Esophagus muscularis mucosa (tissue), 4 donors: ENCODE measurements at regions not wholly inside any gene's neighbourhood (a gene's known extent, or its start where the extent isn't known, plus 50 kb on each side); places are given as distances from the start of the nearest gene placed in this dataset.

Experiments
- EP300 ChIP-seq: sonication (generic); formaldehyde crosslinking; IDR thresholded peaks from one replicate; pipeline ENCODE4 v1.6.1; 2017; ENCODE audit warnings: antibody characterized with exemption
- POLR2A ChIP-seq: fragments of 450-650 bp; IDR thresholded peaks from one replicate; pipeline ENCODE4 v1.6.1; 2017; ENCODE audit warnings: antibody characterized with exemption, moderate library complexity, mild to moderate bottlenecking, low read depth
- TF ChIP-seq, protein P1 (sequence below), 3 experiments: fragments of 200-600 bp in 2 of 3; fragments of 450-650 bp in 1 of 3; sonication (generic) in 2 of 3; IDR thresholded peaks; one replicate each; pipeline ENCODE4 v1.5.1; 2017 to 2019; ENCODE audit warnings: antibody characterized with exemption in 3 of 3, mild to moderate bottlenecking in 2 of 3, moderate library complexity in 1 of 3

DNA sequence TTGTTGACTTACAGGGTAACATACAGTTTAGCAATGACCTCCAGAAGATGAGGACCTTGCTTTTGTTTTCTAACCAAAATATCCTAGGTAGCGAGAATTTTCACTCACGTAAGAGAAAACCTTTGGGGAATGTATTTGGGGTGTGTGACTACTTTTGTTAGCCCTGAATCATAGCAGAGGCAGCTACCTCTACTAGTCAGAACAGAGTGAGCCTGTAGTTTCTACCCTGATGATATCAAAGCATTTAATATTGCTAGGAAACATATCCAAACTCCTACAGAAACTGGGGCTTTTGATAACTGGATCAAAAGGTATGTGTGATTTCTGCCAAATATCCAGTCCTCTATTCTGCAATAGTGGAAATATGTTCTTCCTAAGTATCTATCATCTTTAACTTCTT lies 462.6 kb upstream of the ZEB2 start:
- TF ChIP-seq EP300: no peak
- TF ChIP-seq POLR2A: no peak
- TF ChIP-seq, protein P1, sequence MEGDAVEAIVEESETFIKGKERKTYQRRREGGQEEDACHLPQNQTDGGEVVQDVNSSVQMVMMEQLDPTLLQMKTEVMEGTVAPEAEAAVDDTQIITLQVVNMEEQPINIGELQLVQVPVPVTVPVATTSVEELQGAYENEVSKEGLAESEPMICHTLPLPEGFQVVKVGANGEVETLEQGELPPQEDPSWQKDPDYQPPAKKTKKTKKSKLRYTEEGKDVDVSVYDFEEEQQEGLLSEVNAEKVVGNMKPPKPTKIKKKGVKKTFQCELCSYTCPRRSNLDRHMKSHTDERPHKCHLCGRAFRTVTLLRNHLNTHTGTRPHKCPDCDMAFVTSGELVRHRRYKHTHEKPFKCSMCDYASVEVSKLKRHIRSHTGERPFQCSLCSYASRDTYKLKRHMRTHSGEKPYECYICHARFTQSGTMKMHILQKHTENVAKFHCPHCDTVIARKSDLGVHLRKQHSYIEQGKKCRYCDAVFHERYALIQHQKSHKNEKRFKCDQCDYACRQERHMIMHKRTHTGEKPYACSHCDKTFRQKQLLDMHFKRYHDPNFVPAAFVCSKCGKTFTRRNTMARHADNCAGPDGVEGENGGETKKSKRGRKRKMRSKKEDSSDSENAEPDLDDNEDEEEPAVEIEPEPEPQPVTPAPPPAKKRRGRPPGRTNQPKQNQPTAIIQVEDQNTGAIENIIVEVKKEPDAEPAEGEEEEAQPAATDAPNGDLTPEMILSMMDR (IDR thresholded peaks at IDR 0.05): no peak
